MM.1S (cell line): ENCODE measurements at regions not wholly inside any gene's neighbourhood (a gene's known extent, or its start where the extent isn't known, plus 50 kb on each side); places are given as distances from the start of the nearest gene placed in this dataset.

Experiments used
- EZH2phosphoT487 ChIP-seq: fragments of 300-600 bp; sonication (generic); IDR thresholded peaks from 2 replicates; pipeline ENCODE4 v1.6.1; 2018; ENCODE audit warnings: antibody characterized with exemption, low read length
- TF ChIP-seq, protein P1 (sequence below): fragments of 300-600 bp; sonication (generic); IDR thresholded peaks from 2 replicates; pipeline ENCODE4 v1.5.1; 2016; ENCODE audit warnings: antibody characterized with exemption, low read length, mixed read lengths

- TF ChIP-seq, protein P1, sequence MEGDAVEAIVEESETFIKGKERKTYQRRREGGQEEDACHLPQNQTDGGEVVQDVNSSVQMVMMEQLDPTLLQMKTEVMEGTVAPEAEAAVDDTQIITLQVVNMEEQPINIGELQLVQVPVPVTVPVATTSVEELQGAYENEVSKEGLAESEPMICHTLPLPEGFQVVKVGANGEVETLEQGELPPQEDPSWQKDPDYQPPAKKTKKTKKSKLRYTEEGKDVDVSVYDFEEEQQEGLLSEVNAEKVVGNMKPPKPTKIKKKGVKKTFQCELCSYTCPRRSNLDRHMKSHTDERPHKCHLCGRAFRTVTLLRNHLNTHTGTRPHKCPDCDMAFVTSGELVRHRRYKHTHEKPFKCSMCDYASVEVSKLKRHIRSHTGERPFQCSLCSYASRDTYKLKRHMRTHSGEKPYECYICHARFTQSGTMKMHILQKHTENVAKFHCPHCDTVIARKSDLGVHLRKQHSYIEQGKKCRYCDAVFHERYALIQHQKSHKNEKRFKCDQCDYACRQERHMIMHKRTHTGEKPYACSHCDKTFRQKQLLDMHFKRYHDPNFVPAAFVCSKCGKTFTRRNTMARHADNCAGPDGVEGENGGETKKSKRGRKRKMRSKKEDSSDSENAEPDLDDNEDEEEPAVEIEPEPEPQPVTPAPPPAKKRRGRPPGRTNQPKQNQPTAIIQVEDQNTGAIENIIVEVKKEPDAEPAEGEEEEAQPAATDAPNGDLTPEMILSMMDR: no peak
- no peak for TF ChIP-seq EZH2phosphoT487
Observed at GRCh38 chr7:52119537-52119936, 802.9 kb upstream of the COBL start.
